GM12873 (cell line): ENCODE measurements at regions not wholly inside any gene's neighbourhood (a gene's known extent, or its start where the extent isn't known, plus 50 kb on each side); places are given as distances from the start of the nearest gene placed in this dataset.
A peak's percentile ranks its signal among the peaks of the same experiment; 100 is the strongest.

ENCODE experiments used
- CTCF ChIP-seq: IDR thresholded peaks from 2 replicates; pipeline ENCODE4 v1.5.1; 2012; ENCODE audit warnings: low read depth, mild to moderate bottlenecking, moderate library complexity, low read length, control low read depth; ENCODE audit not compliant: insufficient read depth; ENCODE audit errors: missing control alignments

DNA sequence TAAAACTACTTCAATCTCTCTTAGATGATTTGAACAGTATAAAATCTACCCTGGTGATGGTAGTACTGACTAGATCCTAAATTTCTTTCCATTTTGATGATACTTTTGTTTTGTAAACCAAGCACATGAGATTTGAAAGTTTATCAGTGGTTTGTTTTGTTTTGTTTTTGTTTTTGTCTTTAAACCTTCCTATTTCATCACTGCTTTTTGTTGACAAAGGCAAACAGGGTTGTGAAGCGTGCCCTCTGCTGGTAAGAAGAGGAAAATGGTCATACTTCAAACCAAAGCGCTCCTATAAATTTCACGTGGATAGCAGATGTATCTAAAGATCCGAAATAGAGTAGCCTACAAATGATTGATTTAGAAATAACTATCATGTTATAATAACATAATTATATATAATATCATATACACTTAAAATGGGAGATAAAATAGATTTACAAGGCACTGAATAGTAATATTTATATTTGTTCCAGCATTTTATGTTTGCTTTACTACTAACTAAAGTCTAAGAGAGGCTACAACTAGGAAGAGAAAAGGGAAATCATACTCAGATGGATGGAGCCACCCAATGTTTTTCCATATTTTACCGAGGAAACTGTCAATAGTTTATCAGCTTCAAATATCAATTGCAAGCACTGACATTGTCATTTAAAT, 254.0 kb upstream of the USP15 start:
- TF ChIP-seq CTCF, result peak; percentile 73

GRCh38 chr12:62008703-62009102, 251.5 kb upstream of the USP15 start:
- no peak for TF ChIP-seq CTCF

- no peak for TF ChIP-seq CTCF
Measured at GRCh38 chr12:62009445-62009844, 250.8 kb upstream of the USP15 start.

DNA sequence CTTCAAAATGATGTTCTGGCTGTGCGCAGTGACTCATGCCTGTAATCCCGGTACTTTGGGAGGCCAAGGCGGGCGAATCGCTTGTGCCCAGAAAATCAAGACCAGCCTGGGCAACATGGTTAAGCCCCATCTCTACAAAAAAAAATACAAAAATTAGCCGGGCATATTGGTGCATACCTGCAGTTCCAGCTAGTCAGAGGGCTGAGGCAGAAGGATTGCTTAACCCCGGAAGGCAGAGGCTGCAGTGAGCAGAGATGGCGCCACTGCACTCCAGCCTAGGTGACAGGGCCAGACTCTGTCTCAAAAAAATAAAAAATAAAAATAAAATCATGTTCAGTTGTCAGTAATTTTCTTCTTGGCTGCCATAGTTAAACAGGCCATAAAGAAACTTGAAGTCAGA, 245.9 kb upstream of the USP15 start:
- TF ChIP-seq CTCF, result no peak

- TF ChIP-seq CTCF, result no peak
Measured at GRCh38 chr12:62016021-62016420, 244.2 kb upstream of the USP15 start.

DNA sequence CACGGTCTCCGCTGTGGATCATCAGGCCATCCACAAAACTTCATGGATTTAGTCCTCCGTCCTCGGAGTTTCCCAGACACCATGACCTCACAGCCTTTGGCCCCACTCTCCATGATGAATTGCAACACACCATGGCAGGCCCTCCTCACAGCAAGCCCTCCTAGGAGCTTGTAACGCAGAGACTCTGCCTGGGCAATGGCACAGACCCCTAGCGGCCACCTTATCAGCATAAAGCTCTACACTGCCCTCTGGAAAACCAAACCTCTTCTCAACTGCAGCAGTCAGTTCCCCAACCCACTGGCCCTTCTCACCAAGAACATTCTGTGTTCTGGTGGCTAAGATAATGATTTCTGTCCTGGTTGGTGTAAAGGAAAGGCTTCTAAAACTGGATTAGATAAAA, 238.4 kb upstream of the USP15 start:
- peak; percentile 8 for TF ChIP-seq CTCF

DNA sequence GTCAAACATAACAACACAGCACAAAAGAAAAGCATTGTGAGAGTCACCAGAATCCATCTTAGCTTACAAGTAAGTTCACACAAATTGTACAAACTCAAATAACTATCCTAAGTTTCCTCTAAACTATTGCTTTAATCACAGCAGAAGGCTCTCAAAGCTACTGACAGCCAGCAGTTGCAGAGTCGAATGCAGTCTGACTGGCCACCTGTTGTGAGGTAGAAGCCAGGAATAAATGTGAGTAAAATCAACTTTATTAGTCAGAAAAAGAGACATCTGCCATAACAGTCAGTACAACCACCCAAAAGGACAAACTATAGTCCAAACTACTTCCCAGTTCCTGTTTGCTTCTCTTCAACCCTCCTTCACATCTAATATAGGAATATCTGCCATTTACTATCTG, 231.7 kb upstream of the USP15 start:
- TF ChIP-seq CTCF, result no peak
